NCI-H2196 (cell line): ENCODE measurements at regions not wholly inside any gene's neighbourhood (a gene's known extent, or its start where the extent isn't known, plus 50 kb on each side); places are given as distances from the start of the nearest gene placed in this dataset.
"Not testable (repeated sequence)": the region's sequence is repeated elsewhere in the genome, so short reads cannot be mapped to it uniquely, and the experiment has no call there.

Source experiments
- DNase-seq: peaks from one replicate; lab custom pipeline; 2025; ENCODE audit not compliant: unreplicated experiment; lab: John Stamatoyannopoulos, UW

DNA sequence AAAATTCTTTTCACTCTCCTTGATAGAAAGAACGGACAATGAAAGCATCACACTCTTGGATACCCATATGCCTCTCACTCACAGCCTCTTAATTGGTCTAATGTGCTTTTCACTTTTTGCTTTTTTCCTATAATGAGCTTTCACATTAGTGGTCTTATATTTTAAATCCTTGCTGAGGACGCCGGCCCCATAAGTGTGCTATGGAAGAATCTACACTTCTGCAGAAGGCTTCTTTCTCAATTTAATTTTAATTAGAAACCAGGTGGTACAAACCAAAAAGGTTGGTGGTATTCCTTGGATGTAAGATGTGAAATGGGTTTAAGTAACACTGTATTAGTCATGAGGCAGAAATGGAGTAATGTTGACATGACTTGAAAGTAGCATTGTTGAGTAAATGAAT is 190.6 kb upstream of the NFIA start:
- no peak for DNase-seq

DNA sequence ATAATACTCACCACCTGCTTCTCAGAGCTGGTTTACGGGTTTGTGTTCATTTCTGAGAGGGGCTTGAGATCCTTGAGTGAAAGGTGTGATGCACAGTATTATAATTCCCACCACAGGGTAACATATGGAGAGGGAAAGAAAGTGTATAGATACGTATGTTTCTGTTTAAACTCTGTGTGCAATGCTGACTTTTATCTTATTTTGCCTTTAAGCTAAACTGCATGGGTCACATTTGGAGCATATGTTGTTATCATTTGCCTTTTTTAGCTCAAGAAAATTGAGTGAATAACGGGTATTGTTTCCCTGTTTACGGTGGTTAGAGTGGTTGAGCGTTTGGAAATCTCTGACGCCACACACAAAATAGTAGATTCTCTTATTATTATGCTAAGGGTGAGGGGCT is 191.1 kb upstream of the NFIA start:
- DNase-seq, result no peak

DNA sequence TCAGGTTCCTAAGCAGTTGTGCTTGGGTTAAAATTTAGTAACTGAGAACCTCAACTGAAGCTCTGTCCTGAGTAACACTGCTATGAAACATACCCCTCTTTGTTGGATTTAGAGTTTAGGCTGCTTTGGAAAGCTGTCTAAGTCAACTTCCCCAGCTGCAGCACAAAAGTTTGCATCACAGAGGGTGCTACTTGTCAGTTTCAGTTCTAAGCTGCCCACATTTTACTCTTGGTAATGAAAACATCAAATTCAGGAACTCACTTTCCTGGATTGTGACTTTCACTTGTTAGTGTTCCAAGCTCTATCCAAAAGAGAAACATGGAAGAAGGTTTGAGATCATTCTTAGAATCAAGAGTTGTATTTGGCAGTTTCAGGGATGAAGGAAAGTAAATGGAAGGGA is 191.7 kb upstream of the NFIA start:
- DNase-seq, result no peak

DNA sequence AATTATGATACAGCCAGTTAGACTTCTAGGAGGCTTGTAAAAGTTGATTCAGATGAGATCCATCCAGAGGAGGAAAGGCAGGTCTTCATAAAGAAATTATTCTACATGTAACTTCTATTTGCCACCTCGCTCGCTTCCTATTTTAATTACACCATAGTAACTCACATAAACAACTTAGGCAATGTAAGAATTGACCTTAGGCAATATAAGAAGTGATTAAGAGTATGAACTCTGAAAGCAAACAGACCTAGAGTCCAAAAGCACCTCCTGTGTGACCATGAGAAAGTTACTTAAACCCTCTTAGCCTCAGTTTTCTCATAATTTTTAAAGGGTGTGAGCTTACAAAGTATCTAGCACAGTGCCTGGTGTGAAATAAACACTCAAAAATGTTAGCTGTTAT is 192.7 kb upstream of the NFIA start:
- no peak for DNase-seq

DNA sequence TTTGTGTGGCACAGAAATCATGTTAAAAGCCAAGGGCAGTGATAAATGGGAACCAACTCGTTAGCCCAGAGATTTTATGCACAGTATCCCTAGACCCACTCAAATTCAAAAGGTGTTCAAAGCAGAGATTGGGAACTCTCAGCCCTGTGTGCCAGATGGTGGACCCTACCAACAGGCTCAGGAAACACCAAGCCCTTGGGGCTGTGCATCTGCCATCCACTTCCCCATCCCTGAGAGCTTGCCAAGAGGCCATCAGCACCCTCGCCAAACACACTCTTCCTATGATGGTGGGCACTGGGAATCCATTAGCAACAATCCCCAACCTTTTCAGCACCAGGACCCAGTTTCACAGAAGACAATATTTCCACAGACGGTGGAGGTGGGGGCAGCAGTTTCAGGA is 194.2 kb upstream of the NFIA start:
- no peak for DNase-seq

DNA sequence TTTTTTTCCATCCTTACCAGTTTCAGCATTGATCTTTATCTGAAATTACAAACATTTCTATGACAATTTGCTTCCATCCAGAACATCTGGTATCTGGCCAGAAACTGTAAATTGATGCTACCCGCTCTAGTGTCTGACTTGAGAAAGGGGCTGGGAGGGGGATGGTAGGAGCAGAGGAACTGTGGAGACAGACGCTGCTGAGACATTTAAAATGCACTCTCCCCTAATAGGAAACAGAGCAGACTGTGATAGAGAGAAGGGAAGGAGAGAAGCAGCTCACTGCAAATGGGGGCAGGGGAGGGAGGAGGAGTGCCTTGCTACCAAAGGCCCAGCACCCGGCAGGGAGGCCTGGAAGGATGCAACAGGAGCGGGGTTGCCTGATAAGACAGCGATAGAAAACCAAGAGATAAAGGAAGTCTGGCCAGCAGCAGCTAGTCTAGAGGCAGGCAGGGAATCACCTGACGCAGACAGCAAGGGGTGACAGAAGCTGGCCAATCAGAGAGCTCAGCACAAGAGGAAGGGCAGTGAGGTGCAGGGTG is 195.5 kb upstream of the NFIA start:
- no peak for DNase-seq

DNA sequence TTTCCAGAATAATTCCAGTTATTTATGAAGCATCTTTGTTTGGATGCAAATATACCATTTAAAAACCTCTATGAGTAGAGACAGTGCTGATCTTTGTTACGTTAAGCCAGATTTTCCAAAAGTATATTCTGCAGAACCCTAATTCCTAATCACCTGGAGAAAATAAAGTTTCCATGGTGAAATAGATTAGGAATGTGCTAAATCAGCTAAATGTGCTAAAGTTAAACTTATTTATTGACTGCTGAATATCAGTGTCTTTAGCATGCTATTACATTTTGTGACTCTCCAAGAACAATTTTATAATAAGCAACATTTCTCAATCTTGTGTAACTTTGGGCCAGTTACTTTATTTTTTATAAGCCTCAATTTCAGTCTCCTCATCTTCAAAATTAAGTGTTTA is 196.3 kb upstream of the NFIA start:
- no peak for DNase-seq

DNA sequence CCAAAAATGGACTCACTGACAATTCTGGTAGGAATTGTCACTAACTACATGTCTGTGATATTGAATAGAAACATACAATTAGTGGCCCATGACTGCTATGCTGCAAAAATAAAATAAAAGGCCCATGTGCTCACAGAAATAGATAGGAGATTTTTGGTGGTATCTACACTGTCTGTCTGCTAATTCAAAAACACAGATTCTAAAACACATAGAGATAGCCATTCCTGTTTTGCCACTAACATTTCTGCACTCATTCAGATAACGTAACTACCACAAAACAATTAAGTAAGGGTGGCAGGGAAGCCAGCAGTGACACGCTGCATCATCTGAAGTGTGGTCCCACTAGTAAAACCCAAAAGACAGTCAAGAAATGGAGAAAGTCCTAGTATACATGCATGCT is 202.2 kb upstream of the NFIA start:
- DNase-seq, result no peak

DNA sequence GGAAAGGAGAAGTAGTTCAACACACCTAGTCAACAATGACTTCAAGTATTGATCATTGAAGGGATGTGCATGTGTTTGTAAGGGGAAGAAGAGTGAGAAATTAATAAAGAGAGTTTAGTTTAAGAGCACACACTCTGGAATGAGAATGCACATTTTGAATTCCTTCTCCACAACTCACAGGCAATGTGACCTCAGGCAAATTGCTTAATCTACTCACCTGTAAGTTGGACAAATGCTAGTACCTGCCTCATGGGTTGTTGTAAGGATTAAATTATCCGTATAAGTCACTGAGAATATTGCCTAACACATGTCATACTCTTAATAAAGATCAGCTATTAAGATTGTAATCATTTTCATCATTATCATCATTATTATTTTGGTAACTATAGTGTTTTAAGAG is 204.0 kb upstream of the NFIA start:
- DNase-seq, result no peak

DNA sequence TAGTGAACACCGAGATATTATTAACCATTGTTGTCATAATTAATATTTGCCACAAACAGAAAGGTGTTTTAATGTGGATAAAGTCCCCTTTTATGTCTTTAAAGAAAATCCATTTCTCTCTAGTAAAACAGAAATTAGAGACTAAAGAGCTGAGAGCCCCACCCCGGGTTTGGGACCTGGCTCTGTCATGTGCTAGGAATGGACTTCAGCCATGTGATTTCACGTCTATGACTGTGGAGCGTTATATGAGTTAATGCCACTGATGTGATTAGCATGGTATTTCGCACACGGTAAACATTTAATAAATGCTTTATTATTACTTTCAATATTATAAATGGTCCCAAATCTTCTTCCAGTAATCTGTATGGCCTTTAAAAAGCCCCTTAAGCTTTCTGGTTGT is 205.0 kb upstream of the NFIA start:
- DNase-seq, result no peak

DNA sequence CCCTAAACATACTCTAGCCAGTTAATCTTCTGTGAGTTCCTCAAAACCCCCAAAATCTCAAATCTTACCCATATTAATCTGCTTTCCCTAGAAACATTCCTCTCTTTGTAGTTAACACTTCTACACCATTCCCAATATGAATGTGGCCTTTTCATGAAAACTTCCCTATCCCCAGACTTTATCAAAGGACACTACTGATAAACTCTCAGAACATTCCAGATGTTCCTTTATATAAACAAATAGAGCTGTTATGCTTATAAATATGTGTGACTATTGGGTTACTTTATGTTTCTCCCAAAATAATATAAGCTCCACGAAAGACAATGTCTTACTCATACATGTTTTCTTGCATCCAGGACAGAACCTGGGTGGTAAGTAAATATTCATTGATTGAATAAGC is 205.4 kb upstream of the NFIA start:
- DNase-seq, result no peak

DNA sequence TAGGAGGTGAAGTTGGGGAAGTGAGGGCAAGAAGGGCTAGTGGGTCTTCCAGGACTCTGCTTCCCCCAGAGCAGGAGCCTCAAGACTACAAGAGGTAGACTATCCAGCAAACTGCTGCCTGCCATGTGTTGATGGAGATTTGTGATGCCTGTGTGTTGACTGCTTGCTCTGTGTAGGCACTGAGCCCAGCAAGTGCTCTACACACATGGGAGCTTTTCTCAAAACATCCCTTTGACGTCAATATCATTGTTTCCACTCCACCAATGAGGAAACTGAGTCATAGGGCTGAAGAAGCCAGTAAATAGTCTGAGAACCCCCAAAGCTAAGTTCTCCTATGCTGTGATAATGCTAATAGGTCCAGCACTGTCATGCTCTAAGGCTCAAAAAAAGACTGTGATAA is 207.2 kb upstream of the NFIA start:
- no peak for DNase-seq

DNA sequence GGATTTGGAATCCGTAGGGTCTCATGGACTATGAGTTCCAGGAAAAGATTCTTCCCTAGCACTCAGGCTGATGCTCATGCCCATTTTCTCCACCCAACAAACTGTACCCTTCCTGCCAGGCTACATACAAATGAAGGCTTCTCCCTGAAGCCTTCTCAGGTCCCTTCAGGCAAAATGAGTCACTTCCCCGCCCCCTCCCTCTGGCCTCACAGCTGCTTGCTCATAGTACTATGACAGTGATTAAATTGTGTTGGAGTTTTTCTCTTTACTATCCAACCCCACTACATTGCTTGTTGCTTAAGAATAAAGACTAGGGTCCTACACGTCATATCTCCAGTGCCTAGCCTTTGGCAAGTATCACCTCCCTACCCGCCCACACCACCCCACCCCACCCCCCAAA is 207.6 kb upstream of the NFIA start:
- DNase-seq, result no peak

DNA sequence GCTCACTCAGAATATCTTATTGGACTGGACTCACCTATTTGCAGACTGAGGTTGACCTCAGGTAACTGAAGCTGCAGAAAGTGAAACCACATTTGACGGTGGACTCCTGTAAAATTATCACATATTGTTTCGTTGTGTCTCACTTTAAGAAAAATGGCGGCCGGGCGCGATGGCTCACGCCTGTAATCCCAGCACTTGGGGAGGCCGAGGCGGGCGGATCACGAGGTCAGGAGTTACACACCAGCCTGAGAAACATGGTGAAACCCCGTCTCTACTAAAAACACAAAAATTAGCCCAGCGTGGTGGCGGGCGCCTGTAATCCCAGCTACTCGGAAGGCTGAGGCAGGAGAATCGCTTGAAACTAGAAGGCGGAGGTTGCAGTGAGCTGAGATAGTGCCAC is 209.0 kb upstream of the NFIA start:
- not testable (repeated sequence) for DNase-seq

DNA sequence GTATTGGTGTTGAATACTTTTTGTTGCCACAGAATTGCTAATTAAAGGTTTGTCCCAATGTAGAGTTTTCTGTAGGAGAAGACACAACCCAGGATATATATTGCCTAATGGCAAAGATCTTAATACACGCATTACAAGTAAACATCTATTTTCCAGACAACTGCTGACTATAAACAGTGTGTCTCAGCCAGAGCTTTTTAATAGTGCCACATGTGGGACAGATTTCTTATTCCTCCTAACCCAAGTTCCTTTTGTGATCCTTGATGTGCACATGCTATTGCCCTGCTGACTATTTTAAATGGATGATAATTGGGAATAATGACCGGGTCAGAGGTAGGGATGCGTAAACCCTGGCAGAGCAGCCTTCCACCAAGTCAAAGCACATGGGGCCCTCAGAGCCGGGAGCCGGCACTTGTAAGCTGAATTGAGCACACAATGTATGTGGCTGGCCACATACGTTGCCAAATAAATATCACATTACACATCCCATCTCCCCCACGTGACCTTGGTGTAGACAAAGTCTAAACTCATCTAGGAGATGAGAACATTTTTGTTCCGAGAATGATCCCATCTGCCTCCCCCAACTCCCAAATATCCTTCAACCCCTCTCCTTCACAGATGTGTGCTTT is 209.8 kb upstream of the NFIA start:
- no peak for DNase-seq

DNA sequence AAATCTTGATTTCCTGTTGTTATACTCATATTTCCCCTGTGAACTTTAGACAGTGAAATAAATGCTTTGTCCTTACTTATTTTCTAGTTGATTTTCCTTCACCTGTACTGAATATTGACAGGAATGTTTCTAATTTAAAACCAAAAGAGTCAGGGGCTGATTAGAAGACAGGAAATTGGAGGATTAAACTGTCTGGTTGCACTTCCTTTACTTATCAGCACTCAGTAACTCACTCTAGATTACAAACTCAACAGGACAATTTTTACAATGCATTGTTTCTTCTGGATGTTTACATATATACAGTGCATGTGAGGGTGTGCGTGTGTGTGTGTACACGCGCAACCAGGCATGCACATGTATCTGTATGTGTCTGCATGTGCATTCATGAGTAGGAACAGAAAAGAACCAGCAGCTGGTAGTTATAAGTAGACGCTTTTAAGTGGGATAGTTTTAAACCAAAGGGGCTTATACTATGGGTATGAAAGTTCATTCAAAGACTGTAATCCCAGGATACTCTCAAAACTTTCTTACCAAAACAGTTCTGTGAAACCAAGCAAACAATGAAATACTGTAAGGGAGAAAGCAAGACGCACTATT is 212.0 kb upstream of the NFIA start:
- no peak for DNase-seq

DNA sequence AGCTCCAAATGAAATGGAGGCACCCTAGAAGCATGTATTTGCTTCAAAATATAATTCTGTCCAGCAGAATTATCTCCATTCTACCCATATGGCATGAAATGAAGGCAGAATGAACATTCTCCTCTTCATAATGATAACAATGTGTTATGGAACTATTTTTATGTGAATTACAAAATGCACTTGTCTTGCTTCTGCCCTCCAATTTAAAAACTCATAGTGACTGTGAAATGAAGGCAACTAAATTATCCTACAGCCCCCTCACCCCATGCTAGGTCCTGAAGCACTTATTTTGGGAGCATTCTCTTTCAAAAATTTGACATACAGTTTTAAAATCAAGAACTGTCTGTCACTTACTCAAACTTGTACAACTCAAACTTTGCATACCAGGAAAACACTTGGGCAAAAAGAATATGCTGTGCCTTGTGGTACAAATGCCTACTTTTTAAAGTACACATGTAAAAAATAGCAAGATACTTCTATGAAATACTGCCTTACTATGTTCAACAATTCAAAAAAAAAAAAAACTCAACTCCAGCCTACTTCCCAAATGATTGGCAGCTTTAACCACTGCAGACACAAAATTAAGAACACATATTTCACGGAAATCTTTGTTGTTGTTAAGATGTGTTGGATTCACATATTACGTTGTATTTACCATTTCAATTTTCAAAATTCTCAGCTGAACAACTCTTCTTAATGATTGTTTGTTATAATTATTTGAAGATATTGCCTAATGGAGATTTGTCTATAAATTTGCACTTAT is 213.3 kb upstream of the NFIA start:
- DNase-seq, result no peak

DNA sequence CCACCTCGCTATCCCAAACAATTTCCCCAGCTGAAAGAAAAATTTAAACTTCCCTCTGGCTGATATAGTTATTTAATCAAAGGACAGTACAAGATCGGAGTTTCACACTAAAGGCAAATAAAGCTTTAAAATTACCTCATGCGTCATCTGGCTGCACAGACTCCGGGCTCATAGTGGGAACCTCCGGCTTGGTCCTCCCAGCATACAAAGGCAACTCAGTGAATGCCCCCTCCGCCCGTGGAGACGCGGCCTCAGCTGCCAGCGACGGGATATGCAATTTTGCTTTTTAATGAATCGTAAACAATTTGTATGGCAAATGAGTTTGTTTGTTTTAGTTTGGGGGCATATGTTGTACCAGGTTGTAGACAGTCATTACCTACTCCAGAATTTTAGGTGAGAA is 214.6 kb upstream of the NFIA start:
- DNase-seq, result no peak

DNA sequence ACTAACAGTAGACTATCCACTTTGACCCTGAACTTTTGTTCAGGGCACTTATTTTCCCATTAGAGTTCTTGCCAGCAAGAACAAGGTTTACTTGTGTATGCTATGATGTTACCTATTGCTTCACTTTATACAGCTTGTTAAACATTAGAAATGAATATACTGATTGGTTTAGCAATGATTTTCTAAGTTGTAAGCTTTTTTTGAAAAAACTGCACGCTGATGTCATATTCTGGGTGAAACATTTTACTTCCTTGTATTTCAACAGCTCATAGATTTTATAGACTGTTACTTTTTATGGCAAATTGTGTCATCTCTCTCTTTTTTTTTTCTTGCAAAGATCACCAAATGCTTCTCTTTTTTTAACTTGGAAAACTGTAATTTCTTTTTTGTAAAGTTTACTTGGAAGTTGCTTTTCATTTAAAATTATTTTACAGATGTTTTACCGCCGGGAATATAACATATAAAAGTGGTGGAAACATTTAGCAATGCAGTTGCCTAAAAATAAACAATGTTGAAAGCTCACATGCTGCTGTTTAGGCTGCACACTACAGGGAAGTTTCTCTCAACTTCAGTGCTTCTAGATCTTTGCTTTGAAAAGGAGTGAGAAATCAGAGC is 215.3 kb upstream of the NFIA start:
- DNase-seq, result no peak

DNA sequence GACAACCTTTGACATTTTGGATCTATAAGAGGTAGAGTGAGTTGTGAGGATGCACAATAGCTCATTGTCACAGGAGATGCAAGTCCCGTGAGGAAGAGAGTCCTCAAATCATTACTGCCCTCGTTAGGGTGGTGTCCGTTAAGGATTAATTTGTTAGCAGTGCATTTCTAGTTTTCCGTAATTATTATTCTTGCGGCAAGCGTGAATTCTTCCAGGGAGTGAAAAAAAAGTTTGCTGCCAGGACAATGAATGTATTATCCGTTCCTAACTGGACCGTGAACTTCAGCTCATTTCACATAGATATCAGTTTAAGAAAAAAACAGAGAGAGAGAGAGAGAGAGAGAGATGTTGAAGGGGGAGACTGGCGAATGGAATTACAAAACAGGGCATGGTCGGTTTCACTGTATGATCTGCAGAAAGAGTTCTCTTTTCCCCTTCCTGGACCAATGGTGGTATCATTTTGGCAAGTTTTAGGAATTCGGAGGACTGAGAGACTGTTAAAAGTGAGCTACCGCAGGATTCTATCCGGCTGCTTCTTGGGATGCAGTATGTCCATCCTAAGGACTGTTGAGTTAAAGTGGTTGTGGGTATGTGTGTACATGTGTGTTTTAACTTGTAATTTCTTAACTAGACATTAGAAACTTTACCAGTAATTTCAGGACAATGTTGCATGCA is 216.0 kb upstream of the NFIA start:
- DNase-seq, result no peak

DNA sequence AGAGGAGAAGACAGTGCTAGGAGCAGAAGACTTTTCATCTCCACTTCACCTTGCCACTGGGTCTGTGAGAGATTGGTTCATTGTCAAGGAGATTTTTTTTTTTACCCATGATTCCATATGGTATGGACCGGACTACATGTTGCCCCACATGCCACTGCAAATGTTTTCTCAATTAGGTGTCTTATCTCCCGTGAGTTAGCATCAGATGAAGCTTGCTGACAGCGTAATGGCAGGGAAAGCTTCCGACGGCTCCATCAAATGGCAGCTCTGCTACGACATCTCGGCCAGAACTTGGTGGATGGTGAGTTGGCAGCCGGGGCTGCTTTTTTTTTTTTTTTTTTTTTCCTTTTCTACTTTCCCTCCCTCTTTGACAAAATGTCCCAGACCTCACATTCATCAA is 217.2 kb upstream of the NFIA start:
- DNase-seq, result no peak
